T-helper 22 cell (primary cell): ENCODE measurements at regions not wholly inside any gene's neighbourhood (a gene's known extent, or its start where the extent isn't known, plus 50 kb on each side); places are given as distances from the start of the nearest gene placed in this dataset.

Source experiments
- DNase-seq: peaks from one replicate; pipeline ENCODE4 v3.0.0-alpha.2; 2020; ENCODE audit warnings: low read depth

- no peak for DNase-seq
These were observed 126.9 kb upstream of the TRIB2 start for GRCh38 chr2:12589802-12590320.

- no peak for DNase-seq
These were observed 124.4 kb upstream of the TRIB2 start for GRCh38 chr2:12592296-12592695.

GRCh38 chr2:12594590-12594989 is 122.1 kb upstream of the TRIB2 start:
- no peak for DNase-seq

- no peak for DNase-seq
These were observed 120.0 kb upstream of the TRIB2 start for GRCh38 chr2:12596771-12597170.

- no peak for DNase-seq
These were observed 119.1 kb upstream of the TRIB2 start for GRCh38 chr2:12597610-12598009.

GRCh38 chr2:12602661-12603060 is 114.1 kb upstream of the TRIB2 start:
- no peak for DNase-seq

- DNase-seq = no peak
These were observed 112.9 kb upstream of the TRIB2 start for GRCh38 chr2:12603781-12604295.

- no peak for DNase-seq
These were observed 112.4 kb upstream of the TRIB2 start for GRCh38 chr2:12604341-12604740.

GRCh38 chr2:12605366-12605765 is 111.4 kb upstream of the TRIB2 start:
- DNase-seq = no peak

GRCh38 chr2:12605936-12606335 is 110.8 kb upstream of the TRIB2 start:
- no peak for DNase-seq

- no peak for DNase-seq
These were observed 110.2 kb upstream of the TRIB2 start for GRCh38 chr2:12606472-12607000.

- no peak for DNase-seq
These were observed 108.8 kb upstream of the TRIB2 start for GRCh38 chr2:12607971-12608370.

- DNase-seq = no peak
These were observed 106.4 kb upstream of the TRIB2 start for GRCh38 chr2:12610314-12610713.

GRCh38 chr2:12612168-12612567 is 104.6 kb upstream of the TRIB2 start:
- DNase-seq = no peak

- DNase-seq = no peak
These were observed 104.1 kb upstream of the TRIB2 start for GRCh38 chr2:12612671-12613070.

GRCh38 chr2:12613137-12613835 is 103.5 kb upstream of the TRIB2 start:
- DNase-seq = no peak

- DNase-seq = no peak
These were observed 101.2 kb upstream of the TRIB2 start for GRCh38 chr2:12615509-12615908.

- DNase-seq = no peak
These were observed 100.1 kb upstream of the TRIB2 start for GRCh38 chr2:12616456-12617156.

GRCh38 chr2:12617366-12617765 is 99.4 kb upstream of the TRIB2 start:
- DNase-seq = no peak

GRCh38 chr2:12617853-12618252 is 98.9 kb upstream of the TRIB2 start:
- no peak for DNase-seq

- no peak for DNase-seq
These were observed 98.2 kb upstream of the TRIB2 start for GRCh38 chr2:12618576-12618975.

- no peak for DNase-seq
These were observed 96.8 kb upstream of the TRIB2 start for GRCh38 chr2:12619975-12620374.

GRCh38 chr2:12620759-12621158 is 96.0 kb upstream of the TRIB2 start:
- DNase-seq = no peak
